Lung (tissue), 11 donors: ENCODE measurements at regions not wholly inside any gene's neighbourhood (a gene's known extent, or its start where the extent isn't known, plus 50 kb on each side); places are given as distances from the start of the nearest gene placed in this dataset.

Source experiments
- ATAC-seq: fragments of 200-7000 bp; cut with Tn5 transposase; one replicate; pipeline ENCODE4 v1.9.1; 2020; ENCODE audit warnings: moderate number of reproducible peaks; ENCODE audit not compliant: insufficient read depth, low FRiP score
- DNase-seq, 3 donors: peaks; one replicate each; pipeline ENCODE4 v3.0.0-alpha.2; 2013 to 2017
- H3K27ac ChIP-seq, 2 donors: one replicate each; pipeline ENCODE4 v1.5.1; 2013; ENCODE audit warnings: mild to moderate bottlenecking in 2 of 2, moderate library complexity in 2 of 2, control low read depth in 1 of 2, inconsistent platforms in 1 of 2, low read depth in 1 of 2, low read length in 1 of 2
- H3K27me3 ChIP-seq, 3 donors: one replicate each; pipeline ENCODE4 v1.5.1; 2013; ENCODE audit warnings: low read length in 2 of 3; ENCODE audit not compliant: control insufficient read depth in 3 of 3, insufficient read depth in 3 of 3
- H3K36me3 ChIP-seq, 4 donors: one replicate each; pipeline ENCODE4 v1.5.1; 2013; ENCODE audit warnings: low read length in 4 of 4, mild to moderate bottlenecking in 1 of 4, moderate library complexity in 1 of 4; ENCODE audit not compliant: control insufficient read depth in 4 of 4, insufficient read depth in 4 of 4
- H3K4me1 ChIP-seq, 5 donors: one replicate each; pipeline ENCODE4 v1.5.1; 2013; ENCODE audit warnings: low read length in 5 of 5, mild to moderate bottlenecking in 2 of 5, moderate library complexity in 1 of 5; ENCODE audit not compliant: control insufficient read depth in 5 of 5, insufficient read depth in 5 of 5
- H3K4me3 ChIP-seq: one replicate; pipeline ENCODE4 v1.5.1; 2013; ENCODE audit warnings: mild to moderate bottlenecking, control low read depth, moderate library complexity
- H3K9ac ChIP-seq, 2 donors: one replicate each; pipeline ENCODE4 v1.5.1; 2013; ENCODE audit warnings: low read length in 2 of 2, control low read depth in 1 of 2; ENCODE audit not compliant: insufficient read depth in 1 of 2
- H3K9me3 ChIP-seq, 4 donors: one replicate each; pipeline ENCODE4 v1.5.1; 2013; ENCODE audit warnings: low read length in 3 of 4, mild to moderate bottlenecking in 1 of 4, moderate library complexity in 1 of 4; ENCODE audit not compliant: control insufficient read depth in 4 of 4, insufficient read depth in 3 of 4
- CTCF ChIP-seq: IDR thresholded peaks from 2 replicates; pipeline ENCODE4 v1.5.1; 2012; ENCODE audit warnings: mild to moderate bottlenecking; ENCODE audit errors: control extremely low read depth, extremely low read depth
- WGBS, 2 donors: extraction: QIAGEN DNeasy Blood & Tissue Kit; methylation state at CpG; one replicate each; pipeline ENCODE4 v1.1.7; 2013; 5-methylcytosine and 5-hydroxymethylcytosine counted together
- donor health status: control.
- donor health status: control.
- donor health status: Bipolar disorder and iron deficiency.
- donor health status: healthy.
- donor health status: DM: yes; HTN: yes; CAD: no.

- Histone ChIP-seq H3K9me3 (no peaks in the 10 kb centered on the region), H3K9ac (no peak overlapping the region), H3K4me3 (no peak overlapping the region), H3K27ac (no peak overlapping the region), H3K27me3 (no peaks in the 10 kb centered on the region), H3K4me1 (no peaks in the 10 kb centered on the region), H3K36me3 (no peaks in the 10 kb centered on the region)
- DNase-seq (no peak), ATAC-seq (no peak)
- 76 to 81% methylated on average over 1 of the region's 1 CpG for WGBS, 2 donors
- no peak for TF ChIP-seq CTCF
Observed at GRCh38 chr4:174173360-174173759, 110.1 kb downstream of the FBXO8 start.

- H3K9me3 ChIP-seq: no peaks in the 10 kb centered on the region
- H3K36me3 ChIP-seq: no peaks in the 10 kb centered on the region
- ATAC-seq (no peak), DNase-seq (no peak)
- no peak for TF ChIP-seq CTCF
- 76 to 89% methylated on average over 3 of the region's 3 CpGs for WGBS, 2 donors
- no peaks in the 10 kb centered on the region for H3K27me3 ChIP-seq
- no peak overlapping the region for H3K4me3 ChIP-seq
- no peaks in the 10 kb centered on the region for H3K4me1 ChIP-seq
- no peak overlapping the region for H3K9ac ChIP-seq
- H3K27ac ChIP-seq: no peak overlapping the region
Observed at GRCh38 chr4:174172274-174172673, 111.2 kb downstream of the FBXO8 start.

GRCh38 chr4:174170906-174171305, 112.6 kb downstream of the FBXO8 start:
- TF ChIP-seq CTCF: no peak
- H3K9ac ChIP-seq: no peak overlapping the region
- H3K27ac ChIP-seq: no peak overlapping the region
- H3K36me3 ChIP-seq: no peaks in the 10 kb centered on the region
- H3K9me3 ChIP-seq: no peaks in the 10 kb centered on the region
- no peak for DNase-seq
- no peak for ATAC-seq
- 85 to 86% methylated on average over 1 of the region's 1 CpG for WGBS, 2 donors
- H3K4me3 ChIP-seq: no peak overlapping the region
- no peaks in the 10 kb centered on the region for H3K4me1 ChIP-seq
- no peaks in the 10 kb centered on the region for H3K27me3 ChIP-seq

GRCh38 chr4:174170091-174170490, 113.4 kb downstream of the FBXO8 start:
- Histone ChIP-seq H3K9me3 (no peaks in the 10 kb centered on the region), H3K36me3 (no peaks in the 10 kb centered on the region), H3K4me1 (no peaks in the 10 kb centered on the region), H3K4me3 (no peak overlapping the region), H3K9ac (no peak overlapping the region), H3K27me3 (no peaks in the 10 kb centered on the region), H3K27ac (no peak overlapping the region)
- no peak for ATAC-seq
- no peak for TF ChIP-seq CTCF
- no peak for DNase-seq
- 92 to 96% methylated on average over 7 of the region's 7 CpGs for WGBS, 2 donors
